ENCODE measurements at regions not wholly inside any gene's neighbourhood (a gene's known extent, or its start where the extent isn't known, plus 50 kb on each side); places are given as distances from the start of the nearest gene placed in this dataset.

DNA sequence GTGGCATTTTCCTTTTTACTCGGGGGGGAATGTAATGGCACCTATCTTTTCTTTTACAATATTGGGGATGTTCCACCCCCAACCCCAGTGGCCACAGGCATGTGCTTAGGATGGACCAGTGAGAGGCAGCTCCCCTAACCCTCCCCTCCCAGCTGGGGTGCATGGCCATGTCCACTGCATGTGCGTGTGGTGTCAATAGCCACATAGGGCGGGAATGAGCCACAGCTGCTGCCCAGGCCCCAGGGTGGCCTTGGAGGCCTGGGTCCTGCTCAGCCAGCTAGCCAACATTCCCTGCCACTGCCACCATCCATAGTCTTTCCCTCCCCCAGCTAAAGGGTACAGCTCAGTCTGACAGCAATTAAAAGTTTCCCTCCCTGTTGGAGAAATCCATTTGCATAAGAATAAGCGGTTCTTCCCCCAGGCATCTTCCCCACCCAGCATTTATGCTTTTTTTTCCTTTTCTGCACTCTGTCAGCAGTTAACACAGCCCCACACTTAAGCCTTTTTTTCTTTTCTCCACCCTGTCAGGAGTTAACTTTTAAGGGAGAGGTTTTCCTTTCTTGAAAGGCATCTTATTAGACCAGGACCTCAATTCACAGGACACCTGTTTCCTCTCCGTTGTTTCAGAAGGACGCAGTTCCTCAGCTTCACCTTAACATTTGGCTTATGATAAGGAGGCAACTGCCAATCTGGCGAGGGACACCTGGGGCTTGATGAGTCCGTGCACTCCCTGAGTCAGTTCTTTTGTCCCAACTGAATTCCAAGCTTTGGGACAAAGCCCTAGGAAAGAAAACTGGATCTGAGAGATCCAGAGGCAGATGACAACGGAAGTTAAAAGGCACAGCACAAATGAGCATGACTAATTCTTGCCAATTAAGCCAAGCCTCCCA lies 121.4 kb downstream of the TPBG start:
- H3K9ac ChIP-seq = no peak overlapping the region
- H3K4me2 ChIP-seq (ENCODE audit: unreplicated experiment) = no peak overlapping the region
- in situ Hi-C loops (cut with MboI) = no loop called here
- H3K4me1 ChIP-seq (ENCODE audit: insufficient read depth) = no peaks in the 10 kb centered on the region
- WGBS, 2 experiments (ENCODE audit: low coverage in 1 of 2, low lambda C conversion rate in 2 of 2, missing lambda C conversion rate in 2 of 2) = 42 to 44% methylated on average over 9 of the region's 9 CpGs
- H3K27me3 ChIP-seq (replicated peaks; ENCODE audit: insufficient read depth) = no peaks in the 10 kb centered on the region
- no peak overlapping the region for H2AFZ ChIP-seq
- H4K20me1 ChIP-seq (ENCODE audit: insufficient read depth) = no peaks in the 10 kb centered on the region
- no peak overlapping the region for H3K4me3 ChIP-seq
- H3K36me3 ChIP-seq (ENCODE audit: low read depth) = no peaks in the 10 kb centered on the region
- H3K9me3 ChIP-seq (ENCODE audit: low read depth) = peaks cover 5% of the 10 kb centered on the region
- no peaks in the 10 kb centered on the region for H3F3A ChIP-seq (ENCODE audit: insufficient read depth)
- no peaks in the 10 kb centered on the region for H3K9me2 ChIP-seq (ENCODE audit: insufficient read depth)
- no peak for TF ChIP-seq EZH2 (IDR thresholded peaks at IDR 0.05; ENCODE audit: insufficient read depth, poor library complexity, severe bottlenecking)
- TF ChIP-seq EZH2phosphoT487 (IDR thresholded peaks at IDR 0.05; ENCODE audit: insufficient read depth, low read depth) = no peak
- no peaks in the 10 kb centered on the region for H3K79me2 ChIP-seq (ENCODE audit: insufficient read depth)
- no peak overlapping the region for H3K27ac ChIP-seq
- no peak for DNase-seq

DNA sequence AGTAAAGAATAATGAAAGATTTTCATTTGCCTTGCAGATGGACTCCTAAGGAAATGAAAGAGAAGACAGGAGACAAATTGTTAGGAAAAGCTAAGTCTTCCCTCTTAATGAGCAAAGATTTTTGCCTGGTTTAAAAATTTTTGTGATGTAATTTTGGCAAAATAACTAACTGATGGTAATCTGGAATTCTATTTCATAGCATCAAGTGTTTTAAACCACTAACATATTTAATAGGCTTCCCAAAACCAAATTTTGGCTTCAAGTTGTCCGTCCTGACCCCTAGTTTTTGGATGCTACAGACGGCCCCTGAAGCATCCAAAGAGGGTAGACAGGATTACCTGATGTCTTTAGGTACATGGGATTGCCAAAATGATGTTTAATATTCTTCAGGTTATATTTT lies 124.3 kb downstream of the TPBG start:
- Histone ChIP-seq H3K79me2 (ENCODE audit: insufficient read depth) (no peaks in the 10 kb centered on the region), H3K9ac (no peak overlapping the region), H3K27ac (no peak overlapping the region), H3F3A (ENCODE audit: insufficient read depth) (no peaks in the 10 kb centered on the region), H3K4me3 (no peak overlapping the region), H4K20me1 (ENCODE audit: insufficient read depth) (no peaks in the 10 kb centered on the region), H2AFZ (no peak overlapping the region), H3K4me2 (ENCODE audit: unreplicated experiment) (no peak overlapping the region), H3K4me1 (ENCODE audit: insufficient read depth) (no peaks in the 10 kb centered on the region), H3K9me3 (ENCODE audit: low read depth) (peaks cover 5% of the 10 kb centered on the region), H3K27me3 (replicated peaks; ENCODE audit: insufficient read depth) (no peaks in the 10 kb centered on the region), H3K9me2 (ENCODE audit: insufficient read depth) (no peaks in the 10 kb centered on the region), H3K36me3 (ENCODE audit: low read depth) (no peaks in the 10 kb centered on the region)
- TF ChIP-seq EZH2 (IDR thresholded peaks at IDR 0.05; ENCODE audit: insufficient read depth, poor library complexity, severe bottlenecking) = no peak
- no peak for TF ChIP-seq EZH2phosphoT487 (IDR thresholded peaks at IDR 0.05; ENCODE audit: insufficient read depth, low read depth)
- WGBS, 2 experiments (ENCODE audit: low coverage in 1 of 2, low lambda C conversion rate in 2 of 2, missing lambda C conversion rate in 2 of 2) = 28 to 32% methylated on average over 2 of the region's 2 CpGs
- in situ Hi-C loops (cut with MboI) = no loop called here
- no peak for DNase-seq

DNA sequence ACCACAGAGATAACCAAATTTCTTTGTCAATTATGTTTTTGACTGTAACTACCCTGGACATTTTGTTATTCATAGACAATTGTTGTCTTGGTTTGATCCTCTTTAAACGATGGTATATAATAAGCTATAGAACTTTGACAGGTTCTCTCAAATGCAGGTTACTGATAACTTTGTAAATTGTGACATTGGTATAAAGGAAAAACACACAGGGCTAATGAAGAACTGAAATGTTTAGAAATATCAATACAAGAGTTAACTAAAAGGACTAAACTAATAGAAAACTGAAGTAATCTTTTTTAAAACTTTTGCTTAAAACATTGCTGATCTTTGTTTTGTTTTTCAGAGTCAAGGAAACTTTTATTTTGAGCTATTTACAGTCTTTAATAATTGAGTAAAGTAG lies 124.8 kb downstream of the TPBG start:
- H3K4me2 ChIP-seq (ENCODE audit: unreplicated experiment) = no peak overlapping the region
- no peak overlapping the region for H3K4me3 ChIP-seq
- H3K36me3 ChIP-seq (ENCODE audit: low read depth) = no peaks in the 10 kb centered on the region
- no peak overlapping the region for H2AFZ ChIP-seq
- H4K20me1 ChIP-seq (ENCODE audit: insufficient read depth) = no peaks in the 10 kb centered on the region
- DNase-seq = no peak
- no peak overlapping the region for H3K27ac ChIP-seq
- peaks cover 5% of the 10 kb centered on the region for H3K9me3 ChIP-seq (ENCODE audit: low read depth)
- H3K27me3 ChIP-seq (replicated peaks; ENCODE audit: insufficient read depth) = no peaks in the 10 kb centered on the region
- H3K4me1 ChIP-seq (ENCODE audit: insufficient read depth) = no peaks in the 10 kb centered on the region
- TF ChIP-seq EZH2phosphoT487 (IDR thresholded peaks at IDR 0.05; ENCODE audit: insufficient read depth, low read depth) (no peak), EZH2 (IDR thresholded peaks at IDR 0.05; ENCODE audit: insufficient read depth, poor library complexity, severe bottlenecking) (no peak)
- H3F3A ChIP-seq (ENCODE audit: insufficient read depth) = no peaks in the 10 kb centered on the region
- in situ Hi-C loops (cut with MboI) = no loop called here
- no peaks in the 10 kb centered on the region for H3K79me2 ChIP-seq (ENCODE audit: insufficient read depth)
- 51% methylated on average over 1 of the region's 1 CpG for WGBS, 2 experiments (ENCODE audit: low coverage in 1 of 2, low lambda C conversion rate in 2 of 2, missing lambda C conversion rate in 2 of 2)
- H3K9me2 ChIP-seq (ENCODE audit: insufficient read depth) = no peaks in the 10 kb centered on the region
- H3K9ac ChIP-seq = no peak overlapping the region

GRCh38 chr6:82492134-82492533 lies 128.5 kb downstream of the TPBG start:
- no peak overlapping the region for H3K4me2 ChIP-seq (ENCODE audit: unreplicated experiment)
- no peak overlapping the region for H2AFZ ChIP-seq
- no peak for DNase-seq
- peaks cover 5% of the 10 kb centered on the region for H3K9me3 ChIP-seq (ENCODE audit: low read depth)
- no peak overlapping the region for H3K27ac ChIP-seq
- H3K79me2 ChIP-seq (ENCODE audit: insufficient read depth) = no peaks in the 10 kb centered on the region
- TF ChIP-seq EZH2 (IDR thresholded peaks at IDR 0.05; ENCODE audit: insufficient read depth, poor library complexity, severe bottlenecking) (no peak), EZH2phosphoT487 (IDR thresholded peaks at IDR 0.05; ENCODE audit: insufficient read depth, low read depth) (no peak)
- 30 to 32% methylated on average over 2 of the region's 2 CpGs for WGBS, 2 experiments (ENCODE audit: low coverage in 1 of 2, low lambda C conversion rate in 2 of 2, missing lambda C conversion rate in 2 of 2)
- no peak overlapping the region for H3K9ac ChIP-seq
- no peaks in the 10 kb centered on the region for H3K9me2 ChIP-seq (ENCODE audit: insufficient read depth)
- no peak overlapping the region for H3K4me3 ChIP-seq
- in situ Hi-C loops (cut with MboI) = no loop called here
- no peaks in the 10 kb centered on the region for H3K4me1 ChIP-seq (ENCODE audit: insufficient read depth)
- H3K27me3 ChIP-seq (replicated peaks; ENCODE audit: insufficient read depth) = no peaks in the 10 kb centered on the region
- H4K20me1 ChIP-seq (ENCODE audit: insufficient read depth) = no peaks in the 10 kb centered on the region
- no peaks in the 10 kb centered on the region for H3K36me3 ChIP-seq (ENCODE audit: low read depth)
- no peaks in the 10 kb centered on the region for H3F3A ChIP-seq (ENCODE audit: insufficient read depth)

Data from GM23248 (cell line).